Chondrocyte (in vitro differentiated cells): ENCODE measurements at regions not wholly inside any gene's neighbourhood (a gene's known extent, or its start where the extent isn't known, plus 50 kb on each side); places are given as distances from the start of the nearest gene placed in this dataset.

Source experiments
- DNase-seq: peaks from one replicate; pipeline ENCODE4 v3.0.0; 2021; ENCODE audit warnings: mixed read lengths, low spot score
- H3K27ac Mint-ChIP-seq: one replicate; pipeline ENCODE4 v1.8.0; 2021; ENCODE audit warnings: mild to moderate bottlenecking, moderate library complexity, mixed read lengths; ENCODE audit not compliant: unreplicated experiment
- H3K27me3 Mint-ChIP-seq: 2 replicates; pipeline ENCODE4 v1.8.0; 2021; ENCODE audit warnings: low read depth, mixed read lengths
- H3K36me3 Mint-ChIP-seq: 2 replicates; pipeline ENCODE4 v1.8.0; 2021; ENCODE audit warnings: low read depth, mixed read lengths
- H3K4me1 Mint-ChIP-seq: 2 replicates; pipeline ENCODE4 v1.8.0; 2021; ENCODE audit warnings: low read depth, mild to moderate bottlenecking, mixed read lengths
- H3K4me3 Mint-ChIP-seq: one replicate; pipeline ENCODE4 v1.8.0; 2021; ENCODE audit warnings: mild to moderate bottlenecking, moderate library complexity, mixed read lengths; ENCODE audit not compliant: unreplicated experiment
- H3K9me3 Mint-ChIP-seq: 2 replicates; pipeline ENCODE4 v1.8.0; 2021; ENCODE audit warnings: low read depth, mixed read lengths
- TF ChIP-seq, protein P1 (sequence below): fragments of 200-600 bp; sonication (generic); IDR thresholded peaks from 2 replicates; pipeline ENCODE4 v1.5.0; 2021; ENCODE audit warnings: antibody characterized with exemption, mild to moderate bottlenecking, moderate library complexity

DNA sequence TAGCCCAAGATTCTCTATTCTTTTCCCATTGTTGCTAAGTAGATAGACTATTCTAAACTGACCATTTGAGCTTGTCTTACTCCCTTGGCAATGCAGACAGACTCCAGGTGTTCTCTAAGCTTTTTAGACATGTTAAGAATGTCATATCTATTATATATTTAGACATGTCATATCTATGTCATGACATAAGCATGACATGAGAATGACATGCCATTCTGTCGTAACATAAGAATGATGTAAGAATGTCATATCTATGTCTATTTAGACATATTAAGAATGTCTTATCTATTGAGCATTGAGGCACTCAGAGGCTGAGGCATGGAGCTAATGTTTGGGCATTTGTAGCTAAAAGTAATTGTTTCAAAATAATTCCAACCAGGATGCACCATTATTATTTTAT is 277.3 kb upstream of the ATP2B1 start:
- H3K27me3 Mint-ChIP-seq, result no peaks in the 10 kb centered on the region
- H3K9me3 Mint-ChIP-seq, result no peaks in the 10 kb centered on the region
- H3K4me1 Mint-ChIP-seq, result peaks cover 4% of the 10 kb centered on the region
- no peak overlapping the region for H3K27ac Mint-ChIP-seq
- DNase-seq, result no peak
- H3K4me3 Mint-ChIP-seq, result no peak overlapping the region
- no peaks in the 10 kb centered on the region for H3K36me3 Mint-ChIP-seq
- TF ChIP-seq, protein P1, sequence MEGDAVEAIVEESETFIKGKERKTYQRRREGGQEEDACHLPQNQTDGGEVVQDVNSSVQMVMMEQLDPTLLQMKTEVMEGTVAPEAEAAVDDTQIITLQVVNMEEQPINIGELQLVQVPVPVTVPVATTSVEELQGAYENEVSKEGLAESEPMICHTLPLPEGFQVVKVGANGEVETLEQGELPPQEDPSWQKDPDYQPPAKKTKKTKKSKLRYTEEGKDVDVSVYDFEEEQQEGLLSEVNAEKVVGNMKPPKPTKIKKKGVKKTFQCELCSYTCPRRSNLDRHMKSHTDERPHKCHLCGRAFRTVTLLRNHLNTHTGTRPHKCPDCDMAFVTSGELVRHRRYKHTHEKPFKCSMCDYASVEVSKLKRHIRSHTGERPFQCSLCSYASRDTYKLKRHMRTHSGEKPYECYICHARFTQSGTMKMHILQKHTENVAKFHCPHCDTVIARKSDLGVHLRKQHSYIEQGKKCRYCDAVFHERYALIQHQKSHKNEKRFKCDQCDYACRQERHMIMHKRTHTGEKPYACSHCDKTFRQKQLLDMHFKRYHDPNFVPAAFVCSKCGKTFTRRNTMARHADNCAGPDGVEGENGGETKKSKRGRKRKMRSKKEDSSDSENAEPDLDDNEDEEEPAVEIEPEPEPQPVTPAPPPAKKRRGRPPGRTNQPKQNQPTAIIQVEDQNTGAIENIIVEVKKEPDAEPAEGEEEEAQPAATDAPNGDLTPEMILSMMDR, result no peak

DNA sequence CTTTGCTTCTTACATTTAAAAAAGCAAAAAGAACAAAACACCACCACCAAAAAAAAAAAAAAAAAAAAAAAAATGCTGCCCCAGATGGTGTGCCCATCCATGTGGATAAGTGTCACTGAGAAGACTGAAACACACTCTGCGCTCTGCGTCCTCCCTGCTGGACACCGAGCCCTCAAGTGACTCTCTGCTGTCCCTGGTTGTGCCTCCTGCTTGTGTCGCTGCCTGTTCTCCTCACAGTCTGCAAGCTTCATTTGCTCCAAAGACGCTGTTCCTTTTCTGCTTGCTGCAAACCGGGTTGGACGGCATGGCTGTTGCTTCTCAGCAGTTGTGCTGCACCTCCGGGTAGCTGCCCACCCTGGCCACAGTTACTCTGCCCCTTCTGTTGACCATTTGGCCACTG is 276.2 kb upstream of the ATP2B1 start:
- Mint-ChIP-seq H3K36me3 (no peaks in the 10 kb centered on the region), H3K4me1 (peaks cover 12% of the 10 kb centered on the region), H3K27me3 (no peaks in the 10 kb centered on the region), H3K9me3 (no peaks in the 10 kb centered on the region), H3K4me3 (no peak overlapping the region), H3K27ac (no peak overlapping the region)
- TF ChIP-seq, protein P1, result no peak
- no peak for DNase-seq

DNA sequence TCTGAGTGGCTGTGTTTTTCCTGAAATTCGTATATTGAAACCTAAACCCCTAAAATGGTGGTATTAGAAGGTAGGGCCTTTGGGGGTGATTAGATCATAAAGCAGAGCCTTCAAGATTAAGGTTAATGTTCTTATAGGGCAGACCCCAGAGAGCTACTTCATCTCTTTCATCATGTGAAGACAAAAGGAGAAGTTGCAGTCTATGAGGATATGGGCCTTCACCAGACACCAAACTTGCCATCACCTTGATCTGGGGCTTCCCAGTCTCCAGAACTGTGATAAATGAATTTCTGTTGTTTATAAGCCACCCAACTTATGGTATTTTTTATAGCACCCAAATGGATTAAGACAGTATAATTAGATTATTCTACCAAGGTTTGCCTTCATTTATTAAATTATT is 275.0 kb upstream of the ATP2B1 start:
- TF ChIP-seq, protein P1, result no peak
- no peak overlapping the region for H3K27ac Mint-ChIP-seq
- H3K9me3 Mint-ChIP-seq, result no peaks in the 10 kb centered on the region
- H3K4me1 Mint-ChIP-seq, result peaks cover 12% of the 10 kb centered on the region
- DNase-seq, result no peak
- no peaks in the 10 kb centered on the region for H3K27me3 Mint-ChIP-seq
- H3K36me3 Mint-ChIP-seq, result no peaks in the 10 kb centered on the region
- no peak overlapping the region for H3K4me3 Mint-ChIP-seq

DNA sequence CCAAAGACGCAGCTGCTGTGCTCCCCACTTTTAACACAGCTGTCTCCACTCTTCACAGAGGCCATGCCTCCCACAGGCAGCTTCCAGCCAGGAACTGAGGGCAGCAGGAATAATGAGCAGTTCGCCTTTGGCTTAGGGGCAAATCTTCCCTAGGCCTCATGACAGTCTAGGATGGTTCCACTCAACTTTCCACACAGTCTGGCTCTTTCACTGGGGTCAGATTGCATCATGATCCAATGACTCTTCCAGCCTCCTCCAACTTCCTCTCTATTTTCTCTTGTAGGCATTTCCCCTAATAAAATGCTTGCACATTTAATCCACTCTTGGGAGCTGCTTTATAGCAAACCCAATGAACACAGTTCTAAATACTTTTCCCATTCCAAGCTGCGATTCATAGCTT is 271.6 kb upstream of the ATP2B1 start:
- DNase-seq, result no peak
- H3K27me3 Mint-ChIP-seq, result no peaks in the 10 kb centered on the region
- peaks cover 24% of the 10 kb centered on the region for H3K4me1 Mint-ChIP-seq
- H3K9me3 Mint-ChIP-seq, result peaks cover 2% of the 10 kb centered on the region
- peak overlapping the region; percentile 46 for H3K27ac Mint-ChIP-seq
- H3K4me3 Mint-ChIP-seq, result no peak overlapping the region
- H3K36me3 Mint-ChIP-seq, result no peaks in the 10 kb centered on the region
- TF ChIP-seq, protein P1, result no peak

DNA sequence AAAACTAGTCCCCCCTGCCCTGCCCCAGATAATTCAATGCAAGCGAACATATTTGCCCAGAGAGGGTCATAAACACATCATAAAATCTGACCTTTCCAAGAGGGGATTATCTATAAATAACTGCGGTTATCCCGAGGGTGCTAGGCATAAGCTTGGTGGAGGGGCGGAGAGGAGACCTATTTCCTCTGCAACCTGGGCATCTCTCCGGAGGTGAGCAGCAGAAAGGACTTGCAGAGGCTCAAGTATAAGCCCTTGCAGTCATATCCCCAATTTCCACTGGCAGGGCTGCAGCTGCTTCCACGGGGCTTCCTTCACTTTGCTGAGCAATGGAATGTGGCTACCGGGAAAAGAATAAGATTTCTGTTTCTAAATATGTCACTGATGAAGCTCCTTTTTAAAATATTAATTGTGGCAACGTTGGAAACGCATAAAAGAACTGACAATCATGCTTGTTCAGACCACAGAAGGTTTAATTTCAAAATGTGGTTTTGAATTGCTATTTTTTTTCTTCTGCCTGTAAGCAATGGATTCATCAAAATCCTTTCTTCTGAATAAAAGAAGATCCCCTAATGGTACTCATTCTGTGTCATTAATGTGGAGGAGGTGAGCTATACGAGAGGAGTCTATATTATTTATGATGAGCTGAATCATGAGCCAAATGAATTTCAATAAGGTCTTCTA is 268.9 kb upstream of the ATP2B1 start:
- TF ChIP-seq, protein P1, result no peak
- no peak for DNase-seq
- peaks cover 21% of the 10 kb centered on the region for H3K4me1 Mint-ChIP-seq
- H3K4me3 Mint-ChIP-seq, result no peak overlapping the region
- H3K27me3 Mint-ChIP-seq, result no peaks in the 10 kb centered on the region
- H3K36me3 Mint-ChIP-seq, result no peaks in the 10 kb centered on the region
- peaks cover 5% of the 10 kb centered on the region for H3K9me3 Mint-ChIP-seq
- H3K27ac Mint-ChIP-seq, result no peak overlapping the region
